ENCODE measurements at regions not wholly inside any gene's neighbourhood (a gene's known extent, or its start where the extent isn't known, plus 50 kb on each side); places are given as distances from the start of the nearest gene placed in this dataset.

DNA sequence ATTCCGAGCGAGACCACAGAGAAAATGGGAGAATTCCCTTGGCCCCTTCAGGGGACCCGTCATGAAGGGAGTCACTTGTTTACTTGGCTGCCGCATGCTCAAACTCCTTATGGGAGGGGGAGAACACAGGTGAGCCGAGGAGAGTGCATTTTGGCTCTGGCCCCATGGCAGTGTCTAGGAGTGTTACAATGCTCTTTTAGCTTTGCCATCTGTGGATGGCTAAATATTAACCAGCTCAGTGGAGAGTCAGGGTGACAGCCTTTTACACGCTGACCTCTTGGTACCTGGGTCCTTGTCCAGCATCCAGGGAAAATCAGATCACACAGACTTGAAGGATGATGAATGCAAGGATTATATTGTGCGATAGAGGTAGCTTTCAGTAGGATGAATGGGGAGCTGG is 146.4 kb upstream of the ATXN7L3B start:
- H3K23ac ChIP-seq (ENCODE audit: insufficient read length) = no peak overlapping the region
- H4K91ac ChIP-seq (replicated peaks; ENCODE audit: insufficient read length, low read length) = no peak overlapping the region
- H2AK5ac ChIP-seq (ENCODE audit: low read depth, low read length) = no peak overlapping the region
- H3K27me3 ChIP-seq (replicated peaks in 1 of 4; ENCODE audit: control insufficient read depth in 3 of 4, extremely low read depth in 1 of 4, insufficient read depth in 3 of 4, low read length in 3 of 4) = no peaks in the 10 kb centered on the region
- no peak overlapping the region for H3K9ac ChIP-seq (replicated peaks in 1 of 4; ENCODE audit: extremely low read depth in 1 of 4, low read depth in 3 of 4, low read length in 3 of 4)
- no peaks in the 10 kb centered on the region for H3K4me1 ChIP-seq (replicated peaks in 1 of 4; ENCODE audit: control insufficient read depth in 3 of 4, insufficient read depth in 4 of 4, low read length in 3 of 4)
- no peak overlapping the region for H2BK5ac ChIP-seq (ENCODE audit: low read depth, low read length)
- no peaks in the 10 kb centered on the region for H3K9me3 ChIP-seq (ENCODE audit: insufficient read depth in 2 of 2, low read depth in 1 of 2, low read length in 1 of 2)
- no peaks in the 10 kb centered on the region for H3K23me2 ChIP-seq (ENCODE audit: low read depth, low read length)
- H2AFZ ChIP-seq (ENCODE audit: low read length) = no peak overlapping the region
- no peak overlapping the region for H3K4me3 ChIP-seq (ENCODE audit: extremely low read depth in 1 of 4, insufficient read depth in 2 of 4, low read depth in 3 of 4, low read length in 4 of 4)
- H3K79me2 ChIP-seq (ENCODE audit: control insufficient read depth in 1 of 2, insufficient read depth in 2 of 2, low read length in 2 of 2) = no peaks in the 10 kb centered on the region
- H3K4me2 ChIP-seq (ENCODE audit: insufficient read depth in 1 of 2, low read depth in 2 of 2, low read length in 2 of 2) = no peak overlapping the region
- no peak overlapping the region for H3K18ac ChIP-seq (ENCODE audit: extremely low read depth, low read length)
- H4K8ac ChIP-seq (ENCODE audit: extremely low read depth, insufficient read depth, low read length) = no peak overlapping the region
- no peak overlapping the region for H3K14ac ChIP-seq (ENCODE audit: insufficient read length)
- no peak overlapping the region for H3K27ac ChIP-seq (ENCODE audit: low read depth, low read length)
- ChIA-PET CTCF (ENCODE audit: partially characterized antibody) (interaction anchor here (0.6 to 1.2 kb wide), 3 partner anchors 25 to 280 kb away, joined by 3 read pairs; no protein-coding TSS in a partner anchor), POLR2A (ENCODE audit: partially characterized antibody) (no interaction called here)
- no peak overlapping the region for H4K5ac ChIP-seq (ENCODE audit: insufficient read length, low read depth, low read length)
- FAIRE-seq (no peak), DNase-seq (ENCODE audit: low read depth in 1 of 2, low spot score in 2 of 2) (no peak)
- H3K79me1 ChIP-seq (ENCODE audit: low read depth, low read length) = no peaks in the 10 kb centered on the region
- H3K56ac ChIP-seq (replicated peaks; ENCODE audit: insufficient read length, low read depth, low read length) = no peak overlapping the region
- WGBS, 2 experiments (ENCODE audit: extremely low coverage in 1 of 2, insufficient coverage in 1 of 2, insufficient read length in 1 of 2, insufficient replicate concordance in 2 of 2, low coverage in 1 of 2, low lambda C conversion rate in 2 of 2, missing lambda C conversion rate in 1 of 2) = 89% methylated on average over 7 of the region's 7 CpGs; no CpG with 5 or more reads in 1 of the 2 experiments
- no peak overlapping the region for H2BK20ac ChIP-seq (ENCODE audit: low read length)
- no peak overlapping the region for H2BK120ac ChIP-seq (replicated peaks; ENCODE audit: low read depth, low read length)
- H3K36me3 ChIP-seq (ENCODE audit: control insufficient read depth in 2 of 4, insufficient read depth in 4 of 4, low read length in 3 of 4) = no peaks in the 10 kb centered on the region
- no peak overlapping the region for H3K4ac ChIP-seq (replicated peaks; ENCODE audit: insufficient read length, low read depth, low read length)
- no peak overlapping the region for H2BK15ac ChIP-seq (ENCODE audit: low read length)
- no peaks in the 10 kb centered on the region for H4K20me1 ChIP-seq (replicated peaks in 1 of 2; ENCODE audit: control insufficient read depth in 1 of 2, insufficient read depth in 2 of 2, low read length in 2 of 2)
- H2BK12ac ChIP-seq (ENCODE audit: low read depth, low read length) = no peak overlapping the region
- no peak for TF ChIP-seq POU5F1 (IDR thresholded peaks at IDR 0.05; ENCODE audit: low read depth, low read length)
- TF ChIP-seq, protein P1, sequence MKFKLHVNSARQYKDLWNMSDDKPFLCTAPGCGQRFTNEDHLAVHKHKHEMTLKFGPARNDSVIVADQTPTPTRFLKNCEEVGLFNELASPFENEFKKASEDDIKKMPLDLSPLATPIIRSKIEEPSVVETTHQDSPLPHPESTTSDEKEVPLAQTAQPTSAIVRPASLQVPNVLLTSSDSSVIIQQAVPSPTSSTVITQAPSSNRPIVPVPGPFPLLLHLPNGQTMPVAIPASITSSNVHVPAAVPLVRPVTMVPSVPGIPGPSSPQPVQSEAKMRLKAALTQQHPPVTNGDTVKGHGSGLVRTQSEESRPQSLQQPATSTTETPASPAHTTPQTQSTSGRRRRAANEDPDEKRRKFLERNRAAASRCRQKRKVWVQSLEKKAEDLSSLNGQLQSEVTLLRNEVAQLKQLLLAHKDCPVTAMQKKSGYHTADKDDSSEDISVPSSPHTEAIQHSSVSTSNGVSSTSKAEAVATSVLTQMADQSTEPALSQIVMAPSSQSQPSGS (IDR thresholded peaks at IDR 0.05; ENCODE audit: low read length) = no peak
- no peak for TF ChIP-seq SP1 (IDR thresholded peaks at IDR 0.05; ENCODE audit: low read depth, low read length)
- TF ChIP-seq CEBPB (IDR thresholded peaks at IDR 0.05; ENCODE audit: low read depth, low read length) = no peak
- TF ChIP-seq TAF1 (IDR thresholded peaks at IDR 0.05; ENCODE audit: low read depth, low read length) = no peak
- TF ChIP-seq SAP30 (IDR thresholded peaks at IDR 0.05; ENCODE audit: insufficient read depth, insufficient replicate concordance, low read length) = no peak
- TF ChIP-seq CTBP2 (IDR thresholded peaks at IDR 0.05; ENCODE audit: borderline replicate concordance, insufficient read depth, insufficient read length, low read length) = no peak
- no peak for TF ChIP-seq MAFK (IDR thresholded peaks at IDR 0.05; ENCODE audit: low read depth, low read length)
- TF ChIP-seq PHF8 (conservative IDR thresholded peaks at IDR 0.05; ENCODE audit: low read depth, low read length) = no peak
- no peak for TF ChIP-seq KDM4A (IDR thresholded peaks at IDR 0.05; ENCODE audit: low read depth, low read length, severe bottlenecking)
- no peak for TF ChIP-seq CTCF (IDR thresholded peaks at IDR 0.05; ENCODE audit: control extremely low read depth in 1 of 3, insufficient read depth in 1 of 3, low read depth in 1 of 3, low read length in 3 of 3)

Measured in H1 (cell line).